Endothelial cell of umbilical vein (primary cell): ENCODE measurements at regions not wholly inside any gene's neighbourhood (a gene's known extent, or its start where the extent isn't known, plus 50 kb on each side); places are given as distances from the start of the nearest gene placed in this dataset.
"Not testable (repeated sequence)": the region's sequence is repeated elsewhere in the genome, so short reads cannot be mapped to it uniquely, and the experiment has no call there.

Experiments
- BruUV-seq: library from RNA; stranded (reverse); fragments of 400-500 nt; replicated peaks from 2 replicates; lab custom pipeline; 2021; lab: Mats Ljungman, UMichigan
- CTCF ChIA-PET: fragments of 300-600, 350-600 bp; sonication (Branson Sonifier 250); formaldehyde crosslinking; loops from one replicate; lab custom pipeline; 2021; ENCODE audit warnings: antibody characterized with exemption, inconsistent platforms; lab: Charles Lee
- POLR2A ChIA-PET: fragments of 300-600, 350-600 bp; sonication (Branson Sonifier 250); formaldehyde crosslinking; loops from one replicate; lab custom pipeline; 2021; ENCODE audit warnings: antibody characterized with exemption, inconsistent platforms; lab: Charles Lee
- DNase-seq: peaks from one replicate; pipeline ENCODE4 v3.0.0-alpha.2; 2011; ENCODE audit warnings: low read depth, low spot score
- FAIRE-seq: peaks from 2 replicates; lab custom pipeline; 2011; peaks lifted over from hg19 to GRCh38; lab: Jason Lieb, UNC
- H2AFZ ChIP-seq: 2 replicates; pipeline ENCODE4 v1.6.0; 2012; ENCODE audit warnings: low read depth, low read length, control low read depth, inconsistent platforms
- H3K27ac ChIP-seq: 2 replicates; pipeline ENCODE4 v1.5.1; 2011; ENCODE audit warnings: low read depth, mild to moderate bottlenecking, control low read depth, low read length, moderate library complexity; ENCODE audit not compliant: insufficient read depth
- H3K27me3 ChIP-seq, 2 experiments: 2 replicates each; pipeline versions ENCODE4 v1.6.0 to v1.6.1; 2011; ENCODE audit warnings: low read length in 2 of 2, mixed read lengths in 1 of 2; ENCODE audit not compliant: control insufficient read depth in 2 of 2, insufficient read depth in 2 of 2
- H3K36me3 ChIP-seq, 2 experiments: 2 replicates in 1 of 2; 3 replicates in 1 of 2; pipeline ENCODE4 v1.5.1; 2011; ENCODE audit warnings: low read length in 2 of 2, mild to moderate bottlenecking in 1 of 2, moderate library complexity in 1 of 2; ENCODE audit not compliant: control insufficient read depth in 2 of 2, insufficient read depth in 2 of 2; ENCODE audit errors: extremely low read depth in 1 of 2
- H3K4me1 ChIP-seq: 3 replicates; pipeline ENCODE4 v1.5.1; 2011; ENCODE audit warnings: mild to moderate bottlenecking, low read length; ENCODE audit not compliant: control insufficient read depth, insufficient read depth; ENCODE audit errors: extremely low read depth
- H3K4me2 ChIP-seq: 2 replicates; pipeline ENCODE4 v1.6.1; 2011; ENCODE audit warnings: low read length, control low read depth, mixed read lengths; ENCODE audit not compliant: insufficient read depth
- H3K4me3 ChIP-seq, 3 experiments: fragments of 200-600 bp in 1 of 3; sonication (generic), shearing (Covaris generic) in 1 of 3; replicated peaks in 1 of 3; 2 replicates each; pipeline ENCODE4 v1.5.1; 2011 to 2016; ENCODE audit warnings: control low read depth in 3 of 3, low read length in 3 of 3, mild to moderate bottlenecking in 2 of 3, inconsistent platforms in 1 of 3, low read depth in 1 of 3, moderate library complexity in 1 of 3; ENCODE audit not compliant: insufficient read depth in 1 of 3
- H3K79me2 ChIP-seq: 2 replicates; pipeline ENCODE4 v1.6.0; 2012; ENCODE audit warnings: low read length, inconsistent platforms; ENCODE audit not compliant: control insufficient read depth, insufficient read depth
- H3K9ac ChIP-seq: replicated peaks from 2 replicates; pipeline ENCODE3; 2011; ENCODE audit warnings: low read length, control low read depth; ENCODE audit not compliant: insufficient read depth; ENCODE audit errors: extremely low read depth
- H3K9me1 ChIP-seq: replicated peaks from 3 replicates; pipeline ENCODE4 v1.6.0; 2011; ENCODE audit warnings: mild to moderate bottlenecking, low read length; ENCODE audit not compliant: control insufficient read depth, insufficient read depth; ENCODE audit errors: extremely low read depth
- H3K9me3 ChIP-seq: replicated peaks from 2 replicates; pipeline ENCODE4 v1.5.1; 2012; ENCODE audit warnings: low read length, inconsistent platforms; ENCODE audit not compliant: control insufficient read depth, insufficient read depth
- H4K20me1 ChIP-seq: replicated peaks from 2 replicates; pipeline ENCODE3; 2011; ENCODE audit warnings: mild to moderate bottlenecking, low read length; ENCODE audit not compliant: control insufficient read depth, insufficient read depth; ENCODE audit errors: extremely low read depth
- dilution Hi-C: fragments of 300-500 bp; cut with MboI; formaldehyde crosslinking; loops from one replicate; pipeline ENCODE4 v1.15.0; 2019; ENCODE audit warnings: low sequenced_read_pairs; ENCODE audit not compliant: extremely low pct_ligation_motif_present
- intact Hi-C: fragments of 100-400 bp; cut with micrococcal nuclease; formaldehyde crosslinking; loops from one replicate; pipeline ENCODE4 v1.10.0; 2022

GRCh38 chr13:16141361-16141760 lies 3040.3 kb downstream of the TUBA3C start:
- peak; percentile 58 for DNase-seq
- CTCF ChIA-PET: not testable (repeated sequence)

GRCh38 chr13:16136846-16137245 lies 3044.8 kb downstream of the TUBA3C start:
- H3K9me1 ChIP-seq, H3K9ac ChIP-seq, H3K4me1 ChIP-seq, H3K27ac ChIP-seq, H2AFZ ChIP-seq, H3K4me2 ChIP-seq, dilution Hi-C loops, H3K36me3 ChIP-seq, BruUV-seq, CTCF ChIA-PET, FAIRE-seq, intact Hi-C loops, H3K27me3 ChIP-seq, POLR2A ChIA-PET, H4K20me1 ChIP-seq, H3K79me2 ChIP-seq, H3K4me3 ChIP-seq: not testable (repeated sequence)
- peaks cover 11% of the 10 kb centered on the region for H3K9me3 ChIP-seq
- peak; percentile 42 for DNase-seq

More at GRCh38 chr13:16141361-16141760, 3040.3 kb downstream of the TUBA3C start:
- H3K4me3 ChIP-seq, dilution Hi-C loops, H3K27ac ChIP-seq, H3K9me1 ChIP-seq, H3K79me2 ChIP-seq, intact Hi-C loops, H2AFZ ChIP-seq, H4K20me1 ChIP-seq, H3K9ac ChIP-seq, H3K27me3 ChIP-seq, H3K4me2 ChIP-seq, POLR2A ChIA-PET, BruUV-seq, H3K36me3 ChIP-seq, H3K4me1 ChIP-seq, FAIRE-seq: not testable (repeated sequence)
- peaks cover 15% of the 10 kb centered on the region for H3K9me3 ChIP-seq

- POLR2A ChIA-PET, H3K9ac ChIP-seq, H3K4me2 ChIP-seq, H2AFZ ChIP-seq, H3K27ac ChIP-seq, DNase-seq, H3K36me3 ChIP-seq, H3K9me3 ChIP-seq, H3K9me1 ChIP-seq, H4K20me1 ChIP-seq, BruUV-seq, CTCF ChIA-PET, dilution Hi-C loops, H3K4me1 ChIP-seq, H3K27me3 ChIP-seq, intact Hi-C loops, FAIRE-seq, H3K4me3 ChIP-seq, H3K79me2 ChIP-seq: not testable (repeated sequence)
These were observed 3052.9 kb downstream of the TUBA3C start for GRCh38 chr13:16128675-16129074.

GRCh38 chr13:16113391-16113790 lies 3068.2 kb downstream of the TUBA3C start:
- FAIRE-seq, POLR2A ChIA-PET, H3K9ac ChIP-seq, intact Hi-C loops, H3K27me3 ChIP-seq, CTCF ChIA-PET, H3K79me2 ChIP-seq, H3K4me1 ChIP-seq, H3K27ac ChIP-seq, H3K9me1 ChIP-seq, H3K36me3 ChIP-seq, H3K4me2 ChIP-seq, H3K4me3 ChIP-seq, H4K20me1 ChIP-seq, dilution Hi-C loops, H2AFZ ChIP-seq, BruUV-seq, H3K9me3 ChIP-seq: not testable (repeated sequence)
- DNase-seq: peak; percentile 49
